Immature natural killer cell (primary cell): ENCODE measurements at regions not wholly inside any gene's neighbourhood (a gene's known extent, or its start where the extent isn't known, plus 50 kb on each side); places are given as distances from the start of the nearest gene placed in this dataset.

Experiments
- DNase-seq, 3 donors: peaks; one replicate each; pipeline ENCODE4 v3.0.0; 2022; ENCODE audit warnings: mixed read lengths in 1 of 3
- H3K27ac Mint-ChIP-seq, 6 donors: one replicate each; pipeline ENCODE4 v1.8.0; 2020; ENCODE audit warnings: mixed read lengths in 6 of 6, mild to moderate bottlenecking in 5 of 6, inconsistent platforms in 4 of 6, moderate library complexity in 3 of 6
- H3K27me3 Mint-ChIP-seq, 3 donors: one replicate each; pipeline ENCODE4 v1.8.0; 2020 to 2021; ENCODE audit warnings: low read depth in 3 of 3, mild to moderate bottlenecking in 3 of 3, mixed read lengths in 3 of 3, moderate library complexity in 3 of 3, inconsistent platforms in 1 of 3
- H3K36me3 Mint-ChIP-seq, 3 donors: one replicate each; pipeline ENCODE4 v1.8.0; 2020; ENCODE audit warnings: mixed read lengths in 3 of 3, inconsistent platforms in 2 of 3, mild to moderate bottlenecking in 2 of 3
- H3K4me1 Mint-ChIP-seq, 2 donors: one replicate each; pipeline ENCODE4 v1.8.0; 2020; ENCODE audit warnings: inconsistent platforms in 2 of 2, mild to moderate bottlenecking in 2 of 2, mixed read lengths in 2 of 2, moderate library complexity in 1 of 2
- H3K4me3 Mint-ChIP-seq, 5 donors: one replicate each; pipeline ENCODE4 v1.8.0; 2020; ENCODE audit warnings: mild to moderate bottlenecking in 5 of 5, mixed read lengths in 5 of 5, inconsistent platforms in 3 of 5, moderate library complexity in 3 of 5
- H3K9me3 Mint-ChIP-seq, 6 donors: one replicate each; pipeline ENCODE4 v1.8.0; 2020; ENCODE audit warnings: mild to moderate bottlenecking in 6 of 6, mixed read lengths in 6 of 6, inconsistent platforms in 4 of 6, moderate library complexity in 3 of 6

DNA sequence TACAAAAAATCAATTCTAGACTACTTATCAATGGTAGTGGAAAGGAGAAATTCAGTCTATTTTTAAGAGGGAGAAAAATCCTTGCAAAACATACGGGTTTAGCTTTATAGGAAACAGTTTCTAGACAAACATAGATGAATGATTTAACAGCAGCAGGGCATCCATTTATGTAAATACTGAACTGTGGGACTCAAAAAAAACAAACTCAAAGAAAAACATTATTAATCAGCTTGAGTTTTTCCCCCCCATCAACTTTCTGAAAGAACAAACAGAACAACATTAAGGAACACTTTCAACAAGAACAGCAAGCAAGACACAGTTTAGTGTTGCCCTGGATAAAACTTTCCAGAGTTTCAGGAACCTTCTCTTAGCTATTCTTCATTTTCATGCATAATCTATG is 147.3 kb upstream of the KCNK2 start:
- Mint-ChIP-seq H3K27me3 (no peaks in the 10 kb centered on the region), H3K4me3 (no peak overlapping the region), H3K4me1 (no peaks in the 10 kb centered on the region), H3K9me3 (peaks cover 0 to 37% (median 3%) of the 10 kb centered on the region in 6 donors), H3K27ac (no peak overlapping the region), H3K36me3 (no peaks in the 10 kb centered on the region)
- no peak for DNase-seq

DNA sequence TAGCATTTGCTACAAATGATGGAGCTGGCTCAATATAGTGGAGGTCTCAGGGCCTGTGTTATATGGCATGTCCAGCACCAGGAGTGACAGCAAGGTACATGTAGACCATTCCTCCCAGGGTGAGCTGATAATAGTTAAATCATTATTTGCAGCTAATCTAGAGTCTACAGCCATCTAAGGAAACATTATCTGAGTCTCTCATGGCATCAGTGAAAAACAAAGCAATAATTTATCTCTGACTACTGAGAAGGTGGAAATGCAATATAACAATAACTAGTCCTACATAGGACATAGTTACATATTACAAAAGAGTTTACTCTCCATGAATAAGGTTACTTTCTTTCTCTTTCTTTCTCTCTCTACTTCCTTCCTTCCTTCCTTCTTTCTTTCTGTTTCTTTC is 143.4 kb upstream of the KCNK2 start:
- H3K27me3 Mint-ChIP-seq = no peaks in the 10 kb centered on the region
- DNase-seq = no peak
- no peaks in the 10 kb centered on the region for H3K4me1 Mint-ChIP-seq
- peaks cover 0 to 24% (median 7%) of the 10 kb centered on the region in 6 donors for H3K9me3 Mint-ChIP-seq
- no peak overlapping the region for H3K4me3 Mint-ChIP-seq
- H3K36me3 Mint-ChIP-seq = no peaks in the 10 kb centered on the region
- H3K27ac Mint-ChIP-seq = no peak overlapping the region

DNA sequence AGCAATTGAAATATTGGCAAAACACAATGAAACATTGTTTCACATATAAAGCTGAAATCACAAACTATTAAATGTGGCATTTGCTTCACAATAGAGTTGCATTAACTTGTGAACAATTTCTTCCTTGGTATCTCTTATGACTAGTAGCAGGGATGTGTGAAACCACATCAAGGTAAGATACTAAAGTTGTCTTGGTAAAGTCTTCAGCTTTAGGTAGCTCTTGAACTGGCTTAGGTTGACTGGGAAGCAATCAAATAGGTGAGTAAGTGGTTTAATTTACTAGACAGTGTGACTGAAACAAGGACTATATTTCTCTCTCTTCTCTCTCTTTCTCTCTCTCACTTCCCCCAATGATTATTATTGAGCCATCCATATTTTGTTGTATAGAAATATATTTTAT is 141.5 kb upstream of the KCNK2 start:
- Mint-ChIP-seq H3K27ac (no peak overlapping the region), H3K9me3 (peaks cover 0 to 28% (median 7%) of the 10 kb centered on the region in 6 donors), H3K27me3 (no peaks in the 10 kb centered on the region), H3K4me3 (no peak overlapping the region), H3K4me1 (no peaks in the 10 kb centered on the region), H3K36me3 (no peaks in the 10 kb centered on the region)
- no peak for DNase-seq

DNA sequence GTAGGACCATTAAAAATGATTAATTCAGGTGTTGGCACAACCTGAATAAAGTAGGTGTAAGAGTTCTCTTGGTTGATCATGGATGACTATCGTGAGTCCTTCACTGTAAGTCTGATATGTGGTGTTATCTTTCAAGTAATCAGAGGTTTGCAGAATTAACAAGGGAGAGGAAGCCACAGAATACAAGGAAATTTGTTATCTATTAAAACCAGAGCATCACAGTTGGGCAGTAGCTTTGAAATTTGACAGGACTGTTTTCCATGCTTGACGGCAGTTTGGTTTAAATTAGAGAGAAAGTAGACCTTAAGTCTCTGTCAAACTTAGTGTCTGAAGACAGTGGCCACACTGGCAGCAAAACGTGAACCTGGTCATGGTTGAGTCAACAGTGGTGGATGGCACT is 139.5 kb upstream of the KCNK2 start:
- Mint-ChIP-seq H3K4me1 (no peaks in the 10 kb centered on the region), H3K27ac (no peak overlapping the region), H3K27me3 (no peaks in the 10 kb centered on the region), H3K4me3 (no peak overlapping the region), H3K9me3 (peaks cover 0 to 33% (median 7%) of the 10 kb centered on the region in 6 donors), H3K36me3 (no peaks in the 10 kb centered on the region)
- DNase-seq = no peak

DNA sequence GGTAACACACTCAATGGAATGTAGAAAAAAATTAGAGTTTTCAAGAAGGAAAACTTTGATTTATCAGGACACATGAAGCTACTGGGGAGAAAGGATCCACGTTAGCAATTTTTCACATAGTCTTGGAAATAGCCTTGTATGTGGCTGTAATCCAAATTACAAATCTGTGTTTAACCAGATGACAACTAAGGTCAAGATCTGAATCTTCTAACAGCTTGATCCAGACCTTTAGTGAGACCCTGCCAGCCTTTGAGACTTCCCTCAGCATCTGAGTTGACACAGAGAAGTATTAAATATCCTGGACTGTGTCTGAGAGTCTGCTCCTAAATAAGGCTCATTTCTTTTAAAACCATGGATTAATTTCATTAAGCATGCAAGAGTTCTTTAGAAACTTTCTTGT is 135.9 kb upstream of the KCNK2 start:
- Mint-ChIP-seq H3K27ac (no peak overlapping the region), H3K4me1 (no peaks in the 10 kb centered on the region), H3K9me3 (peaks cover 0 to 36% (median 7%) of the 10 kb centered on the region in 6 donors), H3K27me3 (no peaks in the 10 kb centered on the region), H3K4me3 (no peak overlapping the region), H3K36me3 (no peaks in the 10 kb centered on the region)
- no peak for DNase-seq

DNA sequence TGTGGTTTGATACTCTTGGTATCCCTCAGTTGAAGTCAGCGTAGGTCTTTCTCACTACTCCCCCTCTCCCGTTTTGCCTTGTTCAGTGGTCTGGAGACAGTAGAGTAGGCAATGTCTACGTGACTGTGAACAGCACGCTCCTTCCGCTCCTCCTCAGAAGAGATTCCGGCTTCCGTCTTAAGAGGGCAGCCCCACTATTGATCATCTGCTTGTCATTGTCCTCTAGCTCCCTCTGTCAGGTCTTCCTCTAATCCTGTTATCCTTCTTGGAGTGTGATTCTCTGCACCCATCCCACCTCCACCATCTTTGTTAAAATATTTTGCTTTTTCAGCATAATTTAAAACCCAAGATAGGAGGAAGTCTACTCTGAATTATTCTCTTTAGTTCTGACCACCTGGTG is 129.9 kb upstream of the KCNK2 start:
- Mint-ChIP-seq H3K27ac (no peak overlapping the region), H3K4me3 (no peak overlapping the region), H3K9me3 (peaks cover 3 to 32% (median 12%) of the 10 kb centered on the region in 6 donors), H3K27me3 (peaks cover 0 to 2% (median 0%) of the 10 kb centered on the region in 3 donors), H3K4me1 (no peaks in the 10 kb centered on the region), H3K36me3 (no peaks in the 10 kb centered on the region)
- no peak for DNase-seq

DNA sequence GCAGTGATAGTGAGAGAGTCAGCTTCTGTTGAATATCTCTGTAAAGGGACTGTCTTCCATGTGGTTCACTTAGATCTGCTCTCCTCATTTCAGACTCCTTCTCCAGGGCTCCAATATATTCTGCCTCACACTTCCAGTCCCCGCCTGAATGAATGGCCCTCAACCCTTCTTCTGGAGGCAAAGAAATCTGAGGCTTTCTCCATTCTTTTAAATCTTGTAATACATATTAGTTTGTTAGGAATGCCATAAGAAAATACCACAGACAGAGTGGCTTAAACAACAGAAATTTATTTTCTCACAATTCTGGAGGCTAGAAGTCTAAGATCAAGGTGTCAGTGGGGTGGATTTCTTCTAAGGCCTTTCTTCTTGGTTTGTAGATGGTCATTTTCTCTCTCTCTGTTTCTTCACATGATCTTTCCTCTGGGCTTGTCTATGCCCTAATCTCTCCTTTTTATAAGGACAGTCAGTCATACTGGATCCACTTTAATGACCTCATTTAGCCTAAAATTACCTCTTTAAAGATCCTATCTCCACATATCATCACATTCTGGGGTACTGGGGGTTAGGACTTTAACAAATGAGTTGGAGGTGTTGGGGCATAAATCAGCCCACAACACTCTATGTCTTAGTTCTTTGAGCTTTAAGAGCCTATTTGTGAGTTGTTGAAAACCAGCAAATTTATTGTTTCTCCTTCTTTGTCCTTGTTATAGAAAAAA is 128.5 kb upstream of the KCNK2 start:
- Mint-ChIP-seq H3K4me3 (no peak overlapping the region), H3K27ac (no peak overlapping the region), H3K4me1 (no peaks in the 10 kb centered on the region), H3K9me3 (peaks cover 3 to 31% (median 11%) of the 10 kb centered on the region in 6 donors), H3K36me3 (no peaks in the 10 kb centered on the region), H3K27me3 (peaks cover 0 to 2% (median 2%) of the 10 kb centered on the region in 3 donors)
- DNase-seq = no peak

DNA sequence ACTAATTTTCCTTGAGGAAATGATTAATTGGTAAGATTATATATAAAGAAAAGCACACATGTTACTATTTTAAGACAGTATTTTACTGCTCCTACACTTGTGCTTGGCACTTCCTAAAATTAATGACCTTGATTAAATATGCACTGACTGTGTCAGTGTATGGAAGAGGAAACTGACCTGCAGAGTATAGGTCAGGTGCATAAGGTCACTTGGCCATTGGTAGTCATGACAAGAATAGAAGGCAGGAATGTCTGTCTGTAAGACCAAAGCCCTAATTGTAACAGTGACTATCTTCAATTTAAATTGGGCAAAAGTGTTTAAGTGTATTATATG is 128.0 kb upstream of the KCNK2 start:
- Mint-ChIP-seq H3K36me3 (no peaks in the 10 kb centered on the region), H3K27ac (no peak overlapping the region), H3K9me3 (peaks cover 3 to 35% (median 11%) of the 10 kb centered on the region in 6 donors), H3K4me3 (no peak overlapping the region), H3K27me3 (peaks cover 0 to 3% (median 2%) of the 10 kb centered on the region in 3 donors), H3K4me1 (no peaks in the 10 kb centered on the region)
- DNase-seq = no peak

DNA sequence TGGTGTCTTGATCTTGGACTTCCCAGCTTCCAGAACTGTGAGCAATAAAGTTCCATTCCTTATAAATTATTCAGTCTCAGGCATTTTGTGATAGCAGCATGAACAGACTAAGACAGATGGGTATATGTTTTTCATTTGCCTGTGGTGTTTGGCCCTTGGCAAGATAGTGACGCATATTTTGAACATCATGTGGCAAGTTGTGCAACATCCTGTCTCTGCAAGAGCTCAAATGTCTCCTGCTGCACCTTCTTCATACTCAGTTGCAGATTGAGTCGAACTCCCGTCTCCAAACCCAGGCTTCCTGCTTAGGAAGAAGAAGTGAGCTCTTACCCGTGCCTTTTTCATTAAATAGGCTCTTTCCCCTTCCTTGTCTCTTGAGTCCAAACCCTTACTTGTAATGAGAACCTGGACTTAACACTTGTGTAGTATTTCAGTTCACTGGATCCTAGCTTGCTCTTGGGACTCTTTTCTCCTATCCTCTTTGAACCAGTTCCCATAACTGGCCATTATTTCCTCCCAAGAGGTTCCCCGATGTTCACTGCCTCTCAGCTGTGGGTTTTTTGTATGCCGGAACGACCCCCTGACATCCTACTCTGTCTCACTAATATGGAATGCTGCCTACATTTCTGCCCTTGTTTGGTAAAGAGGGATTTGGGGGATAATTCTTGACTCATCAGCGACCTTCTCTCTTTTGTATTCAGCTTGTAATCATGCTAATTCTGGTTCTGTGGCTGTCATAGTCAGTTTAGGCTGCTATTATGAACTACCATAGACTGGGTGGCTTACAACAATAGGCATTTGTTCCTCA is 125.0 kb upstream of the KCNK2 start:
- H3K4me1 Mint-ChIP-seq = no peaks in the 10 kb centered on the region
- H3K27me3 Mint-ChIP-seq = peaks cover 0 to 3% (median 2%) of the 10 kb centered on the region in 3 donors
- no peak for DNase-seq
- H3K4me3 Mint-ChIP-seq = no peak overlapping the region
- H3K9me3 Mint-ChIP-seq = peaks cover 3 to 44% (median 10%) of the 10 kb centered on the region in 6 donors
- H3K27ac Mint-ChIP-seq = no peak overlapping the region
- H3K36me3 Mint-ChIP-seq = no peaks in the 10 kb centered on the region

DNA sequence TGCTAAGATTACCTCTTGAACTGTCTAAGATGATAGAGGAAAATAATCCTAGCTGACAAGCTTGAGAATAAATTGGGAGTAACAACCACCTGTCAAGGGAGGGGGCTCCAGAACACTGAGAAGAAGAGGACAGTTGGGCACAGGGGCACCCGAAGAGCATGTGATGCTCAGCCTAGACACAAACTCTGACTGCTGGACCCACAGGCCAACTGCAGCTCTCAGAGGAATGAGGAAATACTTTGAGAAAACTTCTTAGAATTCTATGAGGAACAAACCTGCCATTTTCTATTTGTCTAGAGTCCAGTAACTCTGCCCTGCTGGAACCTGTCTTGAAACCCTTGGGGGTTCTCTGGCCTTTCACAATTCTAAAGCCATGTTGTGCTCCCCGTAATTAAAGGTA is 124.1 kb upstream of the KCNK2 start:
- no peak overlapping the region for H3K27ac Mint-ChIP-seq
- H3K9me3 Mint-ChIP-seq = peaks cover 0 to 45% (median 9%) of the 10 kb centered on the region in 6 donors
- no peak overlapping the region for H3K4me3 Mint-ChIP-seq
- H3K4me1 Mint-ChIP-seq = no peaks in the 10 kb centered on the region
- DNase-seq = no peak
- H3K27me3 Mint-ChIP-seq = peaks cover 0 to 3% (median 2%) of the 10 kb centered on the region in 3 donors
- no peaks in the 10 kb centered on the region for H3K36me3 Mint-ChIP-seq

DNA sequence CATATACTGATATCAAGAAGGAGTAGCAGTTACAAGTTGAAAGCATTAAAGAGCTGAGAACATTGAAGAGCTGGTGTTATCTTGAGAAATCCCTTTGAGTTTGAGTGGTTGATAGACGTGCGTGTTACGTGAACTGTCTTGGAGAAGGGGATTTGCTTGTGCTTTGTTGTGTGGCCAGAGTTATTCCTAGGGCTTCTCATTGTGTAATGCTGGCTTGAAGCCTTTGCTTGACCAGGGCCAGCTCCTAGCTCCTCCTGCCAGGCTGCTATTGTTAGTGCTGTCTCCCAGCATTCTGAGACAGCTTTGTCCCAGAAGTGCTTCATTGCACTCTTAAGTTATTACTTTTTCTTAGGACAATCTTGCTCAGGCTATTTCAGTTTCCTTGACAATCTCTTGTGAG is 116.2 kb upstream of the KCNK2 start:
- DNase-seq = no peak
- H3K27ac Mint-ChIP-seq = no peak overlapping the region
- H3K4me1 Mint-ChIP-seq = no peaks in the 10 kb centered on the region
- no peaks in the 10 kb centered on the region for H3K36me3 Mint-ChIP-seq
- peaks cover 0 to 2% (median 0%) of the 10 kb centered on the region in 3 donors for H3K27me3 Mint-ChIP-seq
- no peak overlapping the region for H3K4me3 Mint-ChIP-seq
- H3K9me3 Mint-ChIP-seq = peaks cover 0 to 23% (median 3%) of the 10 kb centered on the region in 6 donors

DNA sequence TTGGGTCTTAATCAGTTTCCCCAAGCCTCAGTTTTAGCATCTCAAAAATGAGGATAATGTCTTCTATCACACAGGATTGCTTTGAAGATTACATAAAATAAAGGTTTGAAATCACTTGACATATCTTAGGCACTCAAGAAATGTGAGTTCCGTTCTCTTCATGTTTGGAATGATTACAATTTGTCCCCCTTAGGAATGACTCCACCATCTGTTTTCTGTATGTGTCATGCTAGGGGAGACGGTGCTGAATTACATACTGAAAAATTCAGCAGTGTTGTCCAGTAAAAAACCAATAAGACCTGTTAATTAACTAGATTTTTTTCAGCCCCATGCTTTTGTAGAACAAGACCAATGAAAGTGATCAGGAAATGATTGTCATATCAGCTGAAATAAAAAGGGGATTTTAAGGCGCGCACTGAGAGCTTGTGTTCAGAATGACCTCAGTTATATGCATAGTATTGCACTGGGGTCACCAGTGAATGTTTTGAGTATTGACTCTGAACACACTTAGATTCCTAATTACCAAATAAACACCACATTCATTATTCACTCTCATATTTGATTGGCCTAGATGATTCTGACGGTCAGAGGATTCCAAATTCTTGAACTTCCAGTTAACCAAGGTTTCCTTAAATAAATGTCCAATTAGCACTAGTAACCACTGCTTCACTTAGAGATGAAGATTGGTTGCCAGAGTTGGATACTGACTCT is 114.5 kb upstream of the KCNK2 start:
- Mint-ChIP-seq H3K36me3 (no peaks in the 10 kb centered on the region), H3K9me3 (peaks cover 1 to 27% (median 7%) of the 10 kb centered on the region in 6 donors), H3K27ac (no peak overlapping the region), H3K27me3 (peaks cover 0 to 2% (median 0%) of the 10 kb centered on the region in 3 donors), H3K4me3 (no peak overlapping the region), H3K4me1 (no peaks in the 10 kb centered on the region)
- no peak for DNase-seq

DNA sequence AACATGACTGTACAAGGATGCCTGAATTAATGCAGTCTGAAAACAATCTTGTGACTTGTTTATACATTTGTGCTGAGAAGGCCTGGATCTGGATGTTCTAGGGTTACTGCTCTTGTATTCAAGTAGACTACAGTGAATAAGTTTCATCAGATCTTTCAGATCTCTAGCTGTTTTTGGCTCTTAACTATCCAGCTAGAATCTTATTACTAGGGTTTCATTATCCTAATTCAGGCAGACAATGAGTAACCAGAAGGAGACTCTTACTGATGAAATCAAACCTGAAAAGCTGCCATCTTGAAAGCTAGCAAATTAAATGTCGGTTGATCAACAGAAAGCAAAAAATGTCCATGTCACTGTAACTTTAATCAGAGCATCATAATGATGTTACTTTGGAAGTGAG is 112.5 kb upstream of the KCNK2 start:
- no peak for DNase-seq
- no peak overlapping the region for H3K27ac Mint-ChIP-seq
- no peaks in the 10 kb centered on the region for H3K36me3 Mint-ChIP-seq
- peaks cover 1 to 31% (median 8%) of the 10 kb centered on the region in 6 donors for H3K9me3 Mint-ChIP-seq
- no peaks in the 10 kb centered on the region for H3K4me1 Mint-ChIP-seq
- peaks cover 0 to 2% (median 1%) of the 10 kb centered on the region in 3 donors for H3K27me3 Mint-ChIP-seq
- H3K4me3 Mint-ChIP-seq = no peak overlapping the region

DNA sequence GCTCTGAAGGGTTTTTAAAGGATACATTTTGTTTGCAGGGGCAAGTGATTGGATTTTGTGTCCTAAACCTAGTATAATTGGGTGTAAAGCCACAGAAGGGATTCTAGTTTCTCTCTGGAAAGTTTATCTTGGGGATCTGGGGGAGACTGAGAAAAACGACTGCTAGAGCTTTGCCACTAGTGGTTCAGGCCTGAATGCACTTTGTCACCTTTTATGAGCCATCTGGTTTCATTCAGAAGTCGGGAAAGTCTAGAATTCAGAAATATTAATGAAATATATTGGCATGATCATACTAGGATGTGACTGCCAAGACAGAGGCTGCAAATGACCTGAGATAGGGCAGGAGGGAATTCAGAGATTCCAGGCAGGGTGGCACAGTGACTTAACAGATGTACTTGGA is 111.5 kb upstream of the KCNK2 start:
- H3K27ac Mint-ChIP-seq = no peak overlapping the region
- H3K9me3 Mint-ChIP-seq = peaks cover 1 to 24% (median 5%) of the 10 kb centered on the region in 6 donors
- DNase-seq = no peak
- H3K36me3 Mint-ChIP-seq = no peaks in the 10 kb centered on the region
- peaks cover 0 to 1% (median 0%) of the 10 kb centered on the region in 3 donors for H3K27me3 Mint-ChIP-seq
- no peak overlapping the region for H3K4me3 Mint-ChIP-seq
- no peaks in the 10 kb centered on the region for H3K4me1 Mint-ChIP-seq
